ENCODE measurements at regions not wholly inside any gene's neighbourhood (a gene's known extent, or its start where the extent isn't known, plus 50 kb on each side); places are given as distances from the start of the nearest gene placed in this dataset.

GRCh38 chr18:44079606-44080005, 601.1 kb upstream of the SETBP1 start:
- TF ChIP-seq, protein P1, sequence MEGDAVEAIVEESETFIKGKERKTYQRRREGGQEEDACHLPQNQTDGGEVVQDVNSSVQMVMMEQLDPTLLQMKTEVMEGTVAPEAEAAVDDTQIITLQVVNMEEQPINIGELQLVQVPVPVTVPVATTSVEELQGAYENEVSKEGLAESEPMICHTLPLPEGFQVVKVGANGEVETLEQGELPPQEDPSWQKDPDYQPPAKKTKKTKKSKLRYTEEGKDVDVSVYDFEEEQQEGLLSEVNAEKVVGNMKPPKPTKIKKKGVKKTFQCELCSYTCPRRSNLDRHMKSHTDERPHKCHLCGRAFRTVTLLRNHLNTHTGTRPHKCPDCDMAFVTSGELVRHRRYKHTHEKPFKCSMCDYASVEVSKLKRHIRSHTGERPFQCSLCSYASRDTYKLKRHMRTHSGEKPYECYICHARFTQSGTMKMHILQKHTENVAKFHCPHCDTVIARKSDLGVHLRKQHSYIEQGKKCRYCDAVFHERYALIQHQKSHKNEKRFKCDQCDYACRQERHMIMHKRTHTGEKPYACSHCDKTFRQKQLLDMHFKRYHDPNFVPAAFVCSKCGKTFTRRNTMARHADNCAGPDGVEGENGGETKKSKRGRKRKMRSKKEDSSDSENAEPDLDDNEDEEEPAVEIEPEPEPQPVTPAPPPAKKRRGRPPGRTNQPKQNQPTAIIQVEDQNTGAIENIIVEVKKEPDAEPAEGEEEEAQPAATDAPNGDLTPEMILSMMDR (IDR thresholded peaks at IDR 0.05; ENCODE audit: low read depth, low read length): no peak
- TF ChIP-seq, protein P2, sequence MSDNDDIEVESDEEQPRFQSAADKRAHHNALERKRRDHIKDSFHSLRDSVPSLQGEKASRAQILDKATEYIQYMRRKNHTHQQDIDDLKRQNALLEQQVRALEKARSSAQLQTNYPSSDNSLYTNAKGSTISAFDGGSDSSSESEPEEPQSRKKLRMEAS (IDR thresholded peaks at IDR 0.05; ENCODE audit: low read depth, low read length): no peak
- TF ChIP-seq POLR2A (IDR thresholded peaks at IDR 0.05; ENCODE audit: extremely low read depth, insufficient read length) (no peak), MYC (IDR thresholded peaks at IDR 0.05; ENCODE audit: low read depth, low read length) (no peak)
